KMS-11 (cell line): ENCODE measurements at regions not wholly inside any gene's neighbourhood (a gene's known extent, or its start where the extent isn't known, plus 50 kb on each side); places are given as distances from the start of the nearest gene placed in this dataset.

Experiments used
- H2AFZ ChIP-seq: fragments of 200-600 bp; sonication (generic); 2 replicates; pipeline ENCODE4 v1.6.1; 2016; ENCODE audit warnings: antibody characterized with exemption, mixed run types, low read depth
- H3K27ac ChIP-seq: fragments of 200-600 bp; sonication (generic); 2 replicates; pipeline ENCODE4 v1.6.1; 2016; ENCODE audit warnings: mild to moderate bottlenecking, mixed run types
- H3K27me3 ChIP-seq: fragments of 200-600 bp; sonication (generic); 2 replicates; pipeline ENCODE4 v1.6.1; 2017; ENCODE audit warnings: mild to moderate bottlenecking, low read depth, mixed run types, moderate library complexity; ENCODE audit not compliant: insufficient read depth
- H3K36me3 ChIP-seq: fragments of 200-600 bp; sonication (generic); 2 replicates; pipeline ENCODE4 v1.6.1; 2017; ENCODE audit warnings: mild to moderate bottlenecking, mixed run types; ENCODE audit not compliant: insufficient read depth
- H3K4me1 ChIP-seq: fragments of 200-600 bp; sonication (generic); 2 replicates; pipeline ENCODE4 v1.6.1; 2016; ENCODE audit warnings: mild to moderate bottlenecking, low read depth, mixed run types; ENCODE audit not compliant: poor library complexity, severe bottlenecking
- H3K4me2 ChIP-seq: fragments of 200-600 bp; sonication (generic); 2 replicates; pipeline ENCODE4 v1.7.0; 2016; ENCODE audit warnings: mild to moderate bottlenecking, mixed run types
- H3K4me3 ChIP-seq: fragments of 200-600 bp; sonication (generic); IDR thresholded peaks from 2 replicates; pipeline ENCODE4 v1.6.1; 2017; ENCODE audit warnings: low read depth, low read length, mixed read lengths; ENCODE audit not compliant: insufficient read depth
- H3K79me2 ChIP-seq: fragments of 200-600 bp; sonication (generic); 2 replicates; pipeline ENCODE4 v1.6.1; 2016; ENCODE audit warnings: low read depth, mixed run types; ENCODE audit not compliant: insufficient read depth
- H3K9ac ChIP-seq: fragments of 200-600 bp; sonication (generic); 2 replicates; pipeline ENCODE4 v1.6.1; 2016; ENCODE audit warnings: mild to moderate bottlenecking, mixed run types
- H4K20me1 ChIP-seq: fragments of 200-600 bp; sonication (generic); 2 replicates; pipeline ENCODE4 v1.6.1; 2016; ENCODE audit warnings: mild to moderate bottlenecking, mixed run types; ENCODE audit not compliant: insufficient read depth
- TF ChIP-seq, protein P1 (sequence below): fragments of 200-600 bp; sonication (generic); conservative IDR thresholded peaks from 2 replicates; pipeline ENCODE4 v1.6.1; 2017; ENCODE audit warnings: low read depth, mild to moderate bottlenecking, antibody characterized with exemption, low read length, moderate library complexity, mixed read lengths

GRCh38 chr4:164221631-164222030 lies 532.3 kb upstream of the SMIM31 start:
- Histone ChIP-seq H4K20me1 (no peaks in the 10 kb centered on the region), H3K4me1 (no peaks in the 10 kb centered on the region), H3K9ac (no peak overlapping the region), H3K4me3 (no peak overlapping the region), H2AFZ (no peak overlapping the region), H3K27me3 (no peaks in the 10 kb centered on the region), H3K79me2 (no peaks in the 10 kb centered on the region), H3K27ac (no peak overlapping the region), H3K4me2 (no peak overlapping the region), H3K36me3 (no peaks in the 10 kb centered on the region)
- TF ChIP-seq, protein P1, sequence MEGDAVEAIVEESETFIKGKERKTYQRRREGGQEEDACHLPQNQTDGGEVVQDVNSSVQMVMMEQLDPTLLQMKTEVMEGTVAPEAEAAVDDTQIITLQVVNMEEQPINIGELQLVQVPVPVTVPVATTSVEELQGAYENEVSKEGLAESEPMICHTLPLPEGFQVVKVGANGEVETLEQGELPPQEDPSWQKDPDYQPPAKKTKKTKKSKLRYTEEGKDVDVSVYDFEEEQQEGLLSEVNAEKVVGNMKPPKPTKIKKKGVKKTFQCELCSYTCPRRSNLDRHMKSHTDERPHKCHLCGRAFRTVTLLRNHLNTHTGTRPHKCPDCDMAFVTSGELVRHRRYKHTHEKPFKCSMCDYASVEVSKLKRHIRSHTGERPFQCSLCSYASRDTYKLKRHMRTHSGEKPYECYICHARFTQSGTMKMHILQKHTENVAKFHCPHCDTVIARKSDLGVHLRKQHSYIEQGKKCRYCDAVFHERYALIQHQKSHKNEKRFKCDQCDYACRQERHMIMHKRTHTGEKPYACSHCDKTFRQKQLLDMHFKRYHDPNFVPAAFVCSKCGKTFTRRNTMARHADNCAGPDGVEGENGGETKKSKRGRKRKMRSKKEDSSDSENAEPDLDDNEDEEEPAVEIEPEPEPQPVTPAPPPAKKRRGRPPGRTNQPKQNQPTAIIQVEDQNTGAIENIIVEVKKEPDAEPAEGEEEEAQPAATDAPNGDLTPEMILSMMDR: no peak

DNA sequence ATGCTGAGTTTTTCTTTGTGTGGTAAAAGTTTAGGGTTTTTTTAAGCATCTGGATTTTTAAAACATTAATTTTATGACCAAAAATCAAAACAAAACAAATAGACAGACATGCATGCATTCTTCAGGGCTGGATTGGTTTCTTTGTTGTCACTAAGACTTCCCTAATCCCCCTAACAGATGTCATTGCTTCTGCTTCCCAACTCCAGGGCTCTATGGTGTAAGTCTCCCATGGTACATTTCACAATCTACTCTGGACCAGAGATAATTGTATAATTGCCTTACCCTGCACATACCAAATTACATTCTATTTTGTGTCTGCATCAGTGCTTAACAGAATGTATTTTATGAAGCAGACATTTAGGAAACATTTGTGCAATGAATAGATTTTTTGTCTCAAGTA lies 529.1 kb upstream of the SMIM31 start:
- TF ChIP-seq, protein P1: no peak
- no peaks in the 10 kb centered on the region for H3K79me2 ChIP-seq
- H2AFZ ChIP-seq: no peak overlapping the region
- no peak overlapping the region for H3K27ac ChIP-seq
- no peaks in the 10 kb centered on the region for H3K36me3 ChIP-seq
- H3K4me3 ChIP-seq: no peak overlapping the region
- no peaks in the 10 kb centered on the region for H4K20me1 ChIP-seq
- H3K4me2 ChIP-seq: no peak overlapping the region
- H3K27me3 ChIP-seq: no peaks in the 10 kb centered on the region
- no peak overlapping the region for H3K9ac ChIP-seq
- no peaks in the 10 kb centered on the region for H3K4me1 ChIP-seq

DNA sequence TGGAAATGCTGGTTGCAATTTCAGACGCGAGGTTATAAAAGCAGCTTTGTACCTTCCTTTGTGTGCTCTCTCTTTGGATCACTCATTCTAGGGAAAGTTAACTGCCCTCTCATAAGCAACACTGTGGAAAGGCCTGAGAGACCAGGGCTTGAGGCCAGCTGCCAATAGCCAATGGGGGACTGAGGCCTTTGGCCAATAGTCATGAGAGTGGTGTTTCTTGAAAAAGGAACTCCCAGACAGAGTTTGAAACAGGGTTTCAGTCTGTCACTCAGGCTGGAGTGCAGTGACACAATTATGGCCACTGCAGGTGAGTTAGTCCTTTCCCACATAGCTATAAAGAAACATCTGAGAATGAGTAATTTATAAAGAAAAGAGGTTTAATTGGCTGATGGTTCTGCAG lies 524.7 kb upstream of the SMIM31 start:
- Histone ChIP-seq H3K79me2 (no peaks in the 10 kb centered on the region), H3K4me1 (no peaks in the 10 kb centered on the region), H3K27me3 (no peaks in the 10 kb centered on the region), H3K4me2 (no peak overlapping the region), H3K9ac (no peak overlapping the region), H3K36me3 (no peaks in the 10 kb centered on the region), H3K27ac (no peak overlapping the region), H2AFZ (no peak overlapping the region), H3K4me3 (no peak overlapping the region), H4K20me1 (no peaks in the 10 kb centered on the region)
- TF ChIP-seq, protein P1: no peak

DNA sequence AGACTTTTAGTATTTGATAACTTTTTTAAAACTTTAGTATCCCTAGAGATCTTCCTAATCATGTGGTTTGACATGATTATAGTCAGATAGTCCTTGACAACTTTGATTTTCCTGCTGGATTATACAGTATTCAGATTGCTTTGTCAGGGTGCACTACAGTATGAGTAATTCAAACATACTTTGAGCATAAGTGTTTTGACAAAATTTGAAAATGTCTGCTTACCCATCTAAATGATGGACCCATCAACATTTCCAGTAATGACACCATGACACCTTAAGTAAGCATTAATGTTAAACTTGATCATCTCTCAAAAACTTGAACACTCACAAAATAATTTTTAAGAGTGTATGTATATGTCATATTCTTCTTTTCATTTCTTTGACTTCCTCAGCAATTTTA lies 514.5 kb upstream of the SMIM31 start:
- no peaks in the 10 kb centered on the region for H3K79me2 ChIP-seq
- H3K36me3 ChIP-seq: no peaks in the 10 kb centered on the region
- TF ChIP-seq, protein P1: no peak
- no peak overlapping the region for H3K27ac ChIP-seq
- H3K4me1 ChIP-seq: no peaks in the 10 kb centered on the region
- no peak overlapping the region for H3K4me3 ChIP-seq
- no peak overlapping the region for H2AFZ ChIP-seq
- H3K4me2 ChIP-seq: no peak overlapping the region
- H4K20me1 ChIP-seq: no peaks in the 10 kb centered on the region
- no peaks in the 10 kb centered on the region for H3K27me3 ChIP-seq
- H3K9ac ChIP-seq: no peak overlapping the region

DNA sequence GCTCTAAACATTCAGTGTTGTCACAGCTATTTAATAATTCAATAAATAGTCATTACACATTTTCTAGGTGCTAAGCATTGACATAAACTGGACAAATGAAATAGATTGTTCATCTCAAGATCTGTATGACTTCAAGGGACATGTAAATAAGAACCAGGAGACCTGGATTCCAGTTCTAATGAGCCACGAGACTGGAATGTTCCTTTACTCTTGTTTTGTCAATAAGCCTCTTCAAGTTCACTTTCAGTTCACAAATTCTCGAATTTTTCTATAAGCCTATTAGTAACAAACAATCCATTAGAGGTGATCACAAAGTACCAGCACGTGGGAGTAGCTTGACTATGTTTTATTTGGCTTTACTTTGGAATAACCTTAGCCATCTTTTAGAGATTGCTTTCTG lies 514.0 kb upstream of the SMIM31 start:
- Histone ChIP-seq H3K27me3 (no peaks in the 10 kb centered on the region), H3K79me2 (no peaks in the 10 kb centered on the region), H3K4me1 (no peaks in the 10 kb centered on the region), H3K27ac (no peak overlapping the region), H4K20me1 (no peaks in the 10 kb centered on the region), H3K4me2 (no peak overlapping the region), H3K9ac (no peak overlapping the region), H3K36me3 (no peaks in the 10 kb centered on the region), H3K4me3 (no peak overlapping the region), H2AFZ (no peak overlapping the region)
- TF ChIP-seq, protein P1: no peak
